ENCODE measurements at regions not wholly inside any gene's neighbourhood (a gene's known extent, or its start where the extent isn't known, plus 50 kb on each side); places are given as distances from the start of the nearest gene placed in this dataset.
A peak's percentile ranks its signal among the peaks of the same experiment; 100 is the strongest.

DNA sequence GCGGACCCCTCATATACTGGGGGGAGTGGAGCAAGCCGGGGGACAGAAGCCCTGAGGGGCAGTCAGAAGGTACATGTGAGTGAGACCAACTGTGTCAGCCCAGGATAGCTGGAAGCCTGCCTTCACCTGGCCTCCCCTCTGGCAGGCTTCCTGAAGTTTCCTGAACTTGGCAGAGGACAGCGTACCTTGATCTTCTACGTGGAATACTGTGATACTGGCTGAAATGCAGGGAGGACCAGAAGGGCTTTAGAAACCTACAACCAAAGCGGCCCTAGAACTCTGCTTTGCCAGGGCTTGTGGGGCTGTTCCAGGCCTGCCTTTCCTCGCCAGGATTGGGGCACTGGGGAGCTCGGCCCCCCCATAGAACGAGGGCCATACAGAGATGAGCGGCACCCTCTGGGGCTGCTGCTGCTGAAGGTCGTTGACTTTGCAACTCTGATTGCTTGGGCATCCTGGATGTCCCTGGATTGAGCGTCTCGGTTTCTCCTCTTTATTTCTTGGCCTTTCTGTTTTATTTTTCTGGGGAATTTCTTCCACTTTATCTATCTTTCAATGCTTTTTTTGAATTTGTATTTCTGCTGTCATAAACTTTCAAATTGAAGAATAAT is 66.5 kb downstream of the SLC25A47 start:
- peak overlapping the region; percentile 51 for H3K27ac ChIP-seq (ENCODE audit: low read length)
- WGBS (ENCODE audit: insufficient coverage, low lambda C conversion rate), result 92% methylated on average over 2 of the region's 12 CpGs
- peaks cover 39% of the 10 kb centered on the region for H3K4me1 ChIP-seq (ENCODE audit: control insufficient read depth, insufficient read depth, low read length)
- DNase-seq, result peak; percentile 48 to 75
- no peak overlapping the region for H3K4me3 ChIP-seq (ENCODE audit: low read length)
- no peaks in the 10 kb centered on the region for H3K9me3 ChIP-seq (ENCODE audit: control insufficient read depth, low read depth, low read length)
- H3K27me3 ChIP-seq (ENCODE audit: control insufficient read depth, insufficient read depth, low read length), result no peaks in the 10 kb centered on the region
- no peaks in the 10 kb centered on the region for H3K36me3 ChIP-seq (ENCODE audit: control insufficient read depth, insufficient read depth, low read length)

DNA sequence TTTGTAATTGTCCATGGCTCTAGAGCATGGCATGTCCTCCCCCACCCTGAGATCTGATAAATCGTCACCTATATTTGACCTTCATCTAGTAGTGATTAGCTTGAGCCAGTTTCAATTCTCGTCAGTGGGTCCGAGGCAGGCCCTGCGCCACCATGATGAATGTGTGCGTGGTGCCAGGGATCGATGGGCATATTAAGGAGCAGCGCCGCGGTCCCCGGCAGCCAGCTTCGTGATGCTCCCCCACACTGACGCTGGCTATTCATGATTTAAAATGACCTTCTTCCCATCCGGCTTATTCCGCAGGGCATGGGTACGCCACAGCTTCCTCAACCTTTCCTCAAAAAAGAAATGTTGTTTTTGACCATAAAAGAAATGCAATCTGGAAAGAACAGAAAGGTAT is 68.0 kb downstream of the SLC25A47 start:
- H3K36me3 ChIP-seq (ENCODE audit: control insufficient read depth, insufficient read depth, low read length), result no peaks in the 10 kb centered on the region
- peaks cover 37% of the 10 kb centered on the region for H3K4me1 ChIP-seq (ENCODE audit: control insufficient read depth, insufficient read depth, low read length)
- no peaks in the 10 kb centered on the region for H3K27me3 ChIP-seq (ENCODE audit: control insufficient read depth, insufficient read depth, low read length)
- DNase-seq, result no peak
- no peak overlapping the region for H3K4me3 ChIP-seq (ENCODE audit: low read length)
- no CpG with 5 or more reads among the region's 15 CpGs for WGBS (ENCODE audit: insufficient coverage, low lambda C conversion rate)
- no peaks in the 10 kb centered on the region for H3K9me3 ChIP-seq (ENCODE audit: control insufficient read depth, low read depth, low read length)
- H3K27ac ChIP-seq (ENCODE audit: low read length), result no peak overlapping the region

DNA sequence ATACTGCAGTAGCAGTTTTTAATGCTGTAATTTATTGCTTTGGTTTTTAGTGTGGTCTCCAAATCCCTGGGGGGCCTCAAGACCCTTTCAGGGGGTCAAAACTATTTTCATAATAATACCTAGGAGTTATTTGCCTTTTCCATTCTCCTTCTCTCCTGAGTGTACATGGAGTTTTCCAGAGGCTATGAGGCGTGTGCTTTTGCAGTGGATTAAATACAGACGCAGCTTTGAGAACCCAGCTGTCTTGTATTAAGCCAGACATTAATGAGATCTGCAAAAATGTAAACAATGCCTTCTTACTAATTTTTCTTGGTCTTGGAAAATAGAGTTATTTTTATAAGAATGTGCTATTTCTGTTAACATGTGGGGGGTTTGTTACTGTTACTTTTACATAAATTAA is 68.6 kb downstream of the SLC25A47 start:
- Histone ChIP-seq H3K9me3 (ENCODE audit: control insufficient read depth, low read depth, low read length) (no peaks in the 10 kb centered on the region), H3K36me3 (ENCODE audit: control insufficient read depth, insufficient read depth, low read length) (no peaks in the 10 kb centered on the region), H3K27me3 (ENCODE audit: control insufficient read depth, insufficient read depth, low read length) (no peaks in the 10 kb centered on the region), H3K4me3 (ENCODE audit: low read length) (no peak overlapping the region), H3K27ac (ENCODE audit: low read length) (no peak overlapping the region), H3K4me1 (ENCODE audit: control insufficient read depth, insufficient read depth, low read length) (peaks cover 37% of the 10 kb centered on the region)
- no CpG with 5 or more reads among the region's 2 CpGs for WGBS (ENCODE audit: insufficient coverage, low lambda C conversion rate)
- DNase-seq, result no peak

DNA sequence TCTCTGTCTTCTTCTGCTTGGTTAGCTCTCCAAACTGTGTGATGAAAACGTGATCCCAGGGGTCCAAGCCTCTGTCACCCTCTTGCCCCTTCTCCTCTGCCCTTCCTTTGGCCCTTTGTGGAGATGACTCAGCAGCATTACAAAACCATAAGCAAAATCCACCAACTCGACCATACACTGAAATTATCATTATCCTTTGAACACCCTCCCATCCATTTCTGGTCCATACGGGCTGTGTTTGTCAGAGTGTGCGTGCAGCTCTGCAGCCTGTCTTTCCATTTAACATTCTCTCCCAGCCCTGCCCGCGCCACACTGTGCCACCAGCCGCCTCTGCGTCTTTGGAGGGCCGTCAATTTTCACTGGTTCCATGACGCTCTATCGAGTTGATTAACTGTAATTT is 69.2 kb downstream of the SLC25A47 start:
- no peak for DNase-seq
- Histone ChIP-seq H3K9me3 (ENCODE audit: control insufficient read depth, low read depth, low read length) (no peaks in the 10 kb centered on the region), H3K36me3 (ENCODE audit: control insufficient read depth, insufficient read depth, low read length) (no peaks in the 10 kb centered on the region), H3K4me1 (ENCODE audit: control insufficient read depth, insufficient read depth, low read length) (peaks cover 38% of the 10 kb centered on the region), H3K4me3 (ENCODE audit: low read length) (no peak overlapping the region), H3K27me3 (ENCODE audit: control insufficient read depth, insufficient read depth, low read length) (no peaks in the 10 kb centered on the region), H3K27ac (ENCODE audit: low read length) (no peak overlapping the region)
- 62% methylated on average over 3 of the region's 11 CpGs for WGBS (ENCODE audit: insufficient coverage, low lambda C conversion rate)

DNA sequence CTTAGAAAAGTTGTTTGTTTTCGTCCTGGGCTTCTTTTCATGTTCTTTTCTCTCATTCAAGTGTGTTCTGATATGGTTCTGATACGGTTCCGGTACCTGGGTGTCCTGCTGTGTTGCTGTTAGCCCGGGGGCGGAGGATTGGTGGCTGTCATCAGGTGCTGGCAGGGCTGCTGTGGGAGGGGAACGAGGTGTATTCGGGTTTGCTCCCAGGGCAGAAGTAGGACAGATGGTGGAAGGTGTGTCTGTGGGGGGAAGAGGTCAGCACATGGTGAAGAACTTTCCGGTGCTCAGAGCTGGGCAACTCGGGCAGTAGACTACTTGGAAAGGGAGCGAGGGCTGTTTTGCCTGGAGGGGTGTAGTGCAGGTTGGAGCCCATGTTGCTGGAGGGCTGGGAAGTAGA is 70.2 kb downstream of the SLC25A47 start:
- H3K4me3 ChIP-seq (ENCODE audit: low read length), result no peak overlapping the region
- H3K36me3 ChIP-seq (ENCODE audit: control insufficient read depth, insufficient read depth, low read length), result no peaks in the 10 kb centered on the region
- peaks cover 41% of the 10 kb centered on the region for H3K4me1 ChIP-seq (ENCODE audit: control insufficient read depth, insufficient read depth, low read length)
- H3K27ac ChIP-seq (ENCODE audit: low read length), result no peak overlapping the region
- no peaks in the 10 kb centered on the region for H3K27me3 ChIP-seq (ENCODE audit: control insufficient read depth, insufficient read depth, low read length)
- no peaks in the 10 kb centered on the region for H3K9me3 ChIP-seq (ENCODE audit: control insufficient read depth, low read depth, low read length)
- no CpG with 5 or more reads among the region's 10 CpGs for WGBS (ENCODE audit: insufficient coverage, low lambda C conversion rate)
- DNase-seq, result no peak

DNA sequence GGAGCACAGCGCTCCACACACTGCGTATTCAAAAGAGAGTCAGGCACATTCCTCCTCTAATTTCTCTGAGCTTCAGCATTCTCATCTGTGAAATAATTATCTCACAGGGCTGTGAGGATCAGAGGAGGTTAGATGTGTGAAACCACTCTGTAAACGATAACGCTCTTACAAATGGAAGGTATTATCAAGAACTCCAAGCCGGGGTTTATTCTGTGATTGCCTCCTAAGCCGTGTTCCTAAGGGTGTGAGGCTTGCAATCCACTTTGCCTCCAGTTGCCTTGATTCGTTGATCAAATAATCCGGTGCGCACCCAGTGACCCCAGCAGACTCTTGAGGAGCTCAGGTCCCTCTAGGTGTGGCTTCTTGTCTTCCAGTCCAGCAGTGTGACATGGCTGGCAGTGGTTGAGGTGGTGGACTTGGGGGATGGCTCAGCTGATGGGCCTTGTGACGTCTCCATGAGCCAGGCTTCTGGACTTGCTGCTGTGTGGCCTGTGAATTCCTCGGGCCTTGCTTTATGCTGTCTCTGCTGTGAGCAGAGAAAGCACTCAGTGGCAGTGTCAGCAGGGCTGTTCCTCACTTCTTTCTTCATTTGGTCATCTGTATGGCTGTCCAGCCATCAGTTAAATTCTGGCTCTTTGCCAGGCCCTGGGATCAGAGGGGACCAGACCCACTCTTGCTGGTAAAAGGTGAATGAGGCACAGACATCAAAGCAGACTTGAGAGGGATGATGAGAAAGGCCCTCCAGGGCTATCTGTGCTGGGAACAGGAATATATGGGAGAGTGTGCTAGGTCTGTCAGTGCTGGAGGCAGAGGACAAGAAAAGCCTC is 71.0 kb downstream of the SLC25A47 start:
- H3K4me3 ChIP-seq (ENCODE audit: low read length), result no peak overlapping the region
- no CpG with 5 or more reads among the region's 11 CpGs for WGBS (ENCODE audit: insufficient coverage, low lambda C conversion rate)
- H3K27ac ChIP-seq (ENCODE audit: low read length), result no peak overlapping the region
- peaks cover 42% of the 10 kb centered on the region for H3K4me1 ChIP-seq (ENCODE audit: control insufficient read depth, insufficient read depth, low read length)
- no peak for DNase-seq
- no peaks in the 10 kb centered on the region for H3K36me3 ChIP-seq (ENCODE audit: control insufficient read depth, insufficient read depth, low read length)
- no peaks in the 10 kb centered on the region for H3K27me3 ChIP-seq (ENCODE audit: control insufficient read depth, insufficient read depth, low read length)
- H3K9me3 ChIP-seq (ENCODE audit: control insufficient read depth, low read depth, low read length), result no peaks in the 10 kb centered on the region

DNA sequence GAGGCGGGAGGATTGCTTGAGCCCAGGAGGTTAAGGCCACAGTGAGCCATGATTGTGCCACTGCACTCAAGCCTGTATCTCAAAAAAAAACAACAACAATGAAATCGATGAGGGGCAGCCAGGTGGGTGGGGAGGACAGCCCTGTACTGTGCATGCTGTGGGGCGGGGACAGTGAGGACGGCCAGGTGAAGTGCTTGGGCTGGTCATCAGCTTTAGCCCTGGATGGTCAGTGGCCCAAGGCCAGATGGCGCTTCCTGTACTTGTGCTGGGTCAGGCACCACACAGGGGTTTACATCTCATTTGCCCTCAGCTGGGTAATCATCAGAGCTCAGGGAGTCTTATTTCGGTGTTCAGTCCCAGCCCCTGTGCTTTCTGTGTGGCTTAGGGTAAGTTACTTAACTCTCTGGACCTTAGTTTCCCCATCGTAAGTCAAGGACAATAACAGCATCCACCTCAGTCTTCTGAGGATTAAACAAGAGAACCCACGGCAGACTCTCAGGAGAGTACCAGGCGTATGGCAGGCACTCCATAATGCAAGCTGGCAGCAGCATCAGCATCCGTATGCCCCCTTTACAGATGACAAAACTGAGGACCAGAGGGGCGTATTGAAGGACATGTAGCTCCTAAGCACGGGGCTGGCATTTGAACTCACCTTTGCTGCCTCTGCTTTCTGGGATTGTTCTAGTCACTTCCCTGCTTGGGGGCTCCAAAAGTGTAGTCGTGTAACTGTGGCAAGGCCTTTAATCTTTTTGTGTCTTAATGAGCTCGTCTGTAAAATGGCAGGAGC is 71.9 kb downstream of the SLC25A47 start:
- Histone ChIP-seq H3K27ac (ENCODE audit: low read length) (no peak overlapping the region), H3K27me3 (ENCODE audit: control insufficient read depth, insufficient read depth, low read length) (no peaks in the 10 kb centered on the region), H3K4me3 (ENCODE audit: low read length) (no peak overlapping the region), H3K4me1 (ENCODE audit: control insufficient read depth, insufficient read depth, low read length) (peaks cover 40% of the 10 kb centered on the region), H3K9me3 (ENCODE audit: control insufficient read depth, low read depth, low read length) (no peaks in the 10 kb centered on the region), H3K36me3 (ENCODE audit: control insufficient read depth, insufficient read depth, low read length) (no peaks in the 10 kb centered on the region)
- no peak for DNase-seq
- 100% methylated on average over 1 of the region's 14 CpGs for WGBS (ENCODE audit: insufficient coverage, low lambda C conversion rate)

DNA sequence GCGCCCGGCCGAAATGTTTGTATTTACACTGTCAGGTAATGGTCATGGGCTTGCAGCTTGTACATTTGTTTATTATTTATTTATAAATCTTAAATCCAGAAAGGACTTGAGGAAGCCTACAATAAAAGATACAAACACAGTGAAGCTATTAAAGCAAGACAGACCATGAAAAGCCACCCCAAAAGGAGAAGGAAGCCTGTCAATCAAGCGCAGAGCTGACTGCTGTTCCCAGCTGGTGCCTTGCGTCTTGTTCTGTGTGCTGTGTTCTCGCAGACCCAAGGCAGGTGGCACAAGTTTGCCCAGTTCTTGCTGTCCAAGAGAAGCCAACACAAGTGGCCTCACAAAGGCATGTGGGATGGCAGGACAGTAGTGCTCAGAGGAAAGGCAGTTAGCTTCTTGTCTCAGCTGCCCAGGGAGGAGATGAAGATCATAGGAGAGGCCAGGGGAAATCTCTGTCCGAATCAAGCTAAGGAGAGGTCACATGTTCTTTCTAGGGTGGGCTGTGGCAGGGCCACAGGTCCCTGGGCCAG is 73.2 kb downstream of the SLC25A47 start:
- Histone ChIP-seq H3K36me3 (ENCODE audit: control insufficient read depth, insufficient read depth, low read length) (no peaks in the 10 kb centered on the region), H3K27me3 (ENCODE audit: control insufficient read depth, insufficient read depth, low read length) (no peaks in the 10 kb centered on the region), H3K4me1 (ENCODE audit: control insufficient read depth, insufficient read depth, low read length) (peaks cover 31% of the 10 kb centered on the region), H3K9me3 (ENCODE audit: control insufficient read depth, low read depth, low read length) (no peaks in the 10 kb centered on the region), H3K27ac (ENCODE audit: low read length) (no peak overlapping the region), H3K4me3 (ENCODE audit: low read length) (no peak overlapping the region)
- DNase-seq, result no peak
- no CpG with 5 or more reads among the region's 7 CpGs for WGBS (ENCODE audit: insufficient coverage, low lambda C conversion rate)

DNA sequence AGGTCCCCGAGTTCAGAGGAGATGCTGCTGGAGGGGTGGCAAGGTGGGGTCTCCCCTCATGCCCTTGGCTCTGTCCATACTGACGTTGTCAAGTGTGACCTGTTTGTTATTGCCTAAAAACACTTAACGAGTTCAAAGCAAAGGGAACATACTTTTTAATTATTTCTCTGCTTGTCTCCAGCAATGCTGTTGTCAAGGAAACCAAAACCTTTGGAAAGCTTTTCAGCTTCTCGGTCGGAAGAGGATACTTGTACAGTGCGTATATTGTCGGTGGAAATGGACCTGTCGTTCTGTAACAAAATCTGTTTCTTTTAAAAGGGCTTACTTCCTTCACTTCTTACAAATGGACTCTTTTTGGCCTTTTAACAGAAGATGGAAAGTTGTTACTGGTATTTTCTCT is 73.9 kb downstream of the SLC25A47 start:
- Histone ChIP-seq H3K36me3 (ENCODE audit: control insufficient read depth, insufficient read depth, low read length) (no peaks in the 10 kb centered on the region), H3K27me3 (ENCODE audit: control insufficient read depth, insufficient read depth, low read length) (no peaks in the 10 kb centered on the region), H3K27ac (ENCODE audit: low read length) (no peak overlapping the region), H3K4me3 (ENCODE audit: low read length) (no peak overlapping the region), H3K4me1 (ENCODE audit: control insufficient read depth, insufficient read depth, low read length) (peaks cover 31% of the 10 kb centered on the region), H3K9me3 (ENCODE audit: control insufficient read depth, low read depth, low read length) (no peaks in the 10 kb centered on the region)
- no CpG with 5 or more reads among the region's 8 CpGs for WGBS (ENCODE audit: insufficient coverage, low lambda C conversion rate)
- DNase-seq, result no peak

DNA sequence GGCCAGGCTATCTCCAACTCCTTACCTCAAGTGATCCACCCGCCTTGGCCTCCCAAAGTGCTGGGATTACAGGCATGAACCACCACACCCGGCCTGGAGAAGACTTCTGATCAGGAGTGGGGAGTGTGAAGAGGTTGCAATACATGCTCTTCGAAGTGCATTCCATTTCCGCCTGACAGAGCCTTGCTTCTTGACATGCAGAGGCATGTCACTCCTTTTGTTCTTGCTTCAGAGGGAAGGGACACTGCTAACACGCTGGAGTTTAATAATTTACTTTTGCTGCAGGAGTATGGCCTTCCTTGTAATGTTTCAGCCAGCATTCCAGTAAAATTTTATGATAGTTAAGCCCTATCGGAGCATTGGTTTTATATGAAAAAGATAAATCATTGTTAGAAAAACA is 74.9 kb downstream of the SLC25A47 start:
- Histone ChIP-seq H3K4me3 (ENCODE audit: low read length) (no peak overlapping the region), H3K27ac (ENCODE audit: low read length) (peak overlapping the region; percentile 67), H3K27me3 (ENCODE audit: control insufficient read depth, insufficient read depth, low read length) (no peaks in the 10 kb centered on the region), H3K9me3 (ENCODE audit: control insufficient read depth, low read depth, low read length) (no peaks in the 10 kb centered on the region), H3K4me1 (ENCODE audit: control insufficient read depth, insufficient read depth, low read length) (peaks cover 28% of the 10 kb centered on the region), H3K36me3 (ENCODE audit: control insufficient read depth, insufficient read depth, low read length) (no peaks in the 10 kb centered on the region)
- peak; percentile 82 to 90 for DNase-seq
- WGBS (ENCODE audit: insufficient coverage, low lambda C conversion rate), result 20% methylated on average over 1 of the region's 6 CpGs

Data from large intestine (tissue), 3 donors.